Tibial artery (tissue), 4 donors: ENCODE measurements at regions not wholly inside any gene's neighbourhood (a gene's known extent, or its start where the extent isn't known, plus 50 kb on each side); places are given as distances from the start of the nearest gene placed in this dataset.

Source experiments
- DNase-seq, 2 donors: peaks; one replicate each; pipeline ENCODE4 v3.0.0-alpha.2; 2019
- H3K27ac ChIP-seq, 2 donors: fragments of 200-600 bp; sonication (generic) in 1 of 2; 1 replicate in 1 of 2; 2 replicates in 1 of 2; pipeline ENCODE4 v1.5.1; 2018 to 2019; ENCODE audit warnings: mild to moderate bottlenecking in 1 of 2
- H3K27me3 ChIP-seq, 2 donors: fragments of 200-600 bp; sonication (generic) in 1 of 2; one replicate each; pipeline versions ENCODE4 v1.5.1 to v1.6.0; 2016 to 2019
- H3K36me3 ChIP-seq, 3 donors: fragments of 200-600 bp; sonication (generic) in 2 of 3; one replicate each; pipeline ENCODE4 v1.5.1; 2016 to 2019; ENCODE audit warnings: mild to moderate bottlenecking in 2 of 3
- H3K4me1 ChIP-seq, 4 donors: fragments of 200-600 bp; sonication (generic) in 2 of 4; 1 replicate in 3 of 4; 2 replicates in 1 of 4; pipeline ENCODE4 v1.5.1; 2016 to 2019
- H3K4me3 ChIP-seq, 2 donors: fragments of 200-600 bp; sonication (generic) in 1 of 2; 1 replicate in 1 of 2; 2 replicates in 1 of 2; pipeline ENCODE4 v1.5.1; 2018 to 2019; ENCODE audit warnings: mild to moderate bottlenecking in 2 of 2
- H3K9me3 ChIP-seq, 3 donors: fragments of 200-600 bp; sonication (generic) in 1 of 3; one replicate each; pipeline ENCODE4 v1.5.1; 2016 to 2019
- CTCF ChIP-seq, 2 experiments: fragments of 200-600 bp in 1 of 2; fragments of 450-650 bp in 1 of 2; IDR thresholded peaks; one replicate each; pipeline ENCODE4 v1.5.1; 2017 to 2019; ENCODE audit warnings: antibody characterized with exemption in 2 of 2, mild to moderate bottlenecking in 1 of 2, moderate library complexity in 1 of 2
- intact Hi-C: fragments of 100-400 bp; cut with DNase I; formaldehyde crosslinking; loops from one replicate; pipeline ENCODE4 v1.15.0; 2023; ENCODE audit warnings: low total_unique reads

- intact Hi-C loops: no loop called here
Measured at GRCh38 chr12:13630354-13630753, 351.0 kb downstream of the GRIN2B start.

GRCh38 chr12:13628067-13628466 lies 353.3 kb downstream of the GRIN2B start:
- Histone ChIP-seq H3K36me3 (no peaks in the 10 kb centered on the region), H3K27ac (no peak overlapping the region), H3K9me3 (no peaks in the 10 kb centered on the region), H3K4me3 (no peak overlapping the region), H3K4me1 (no peaks in the 10 kb centered on the region), H3K27me3 (no peaks in the 10 kb centered on the region)
- no peak for DNase-seq
- no peak for TF ChIP-seq CTCF (IDR thresholded peaks at IDR 0.05)
- intact Hi-C loops: no loop called here

More at GRCh38 chr12:13630354-13630753, 351.0 kb downstream of the GRIN2B start:
- Histone ChIP-seq H3K36me3 (no peaks in the 10 kb centered on the region), H3K4me1 (no peaks in the 10 kb centered on the region), H3K9me3 (no peaks in the 10 kb centered on the region), H3K27me3 (no peaks in the 10 kb centered on the region), H3K4me3 (no peak overlapping the region), H3K27ac (no peak overlapping the region)
- no peak for DNase-seq
- no peak for TF ChIP-seq CTCF (IDR thresholded peaks at IDR 0.05)

- Histone ChIP-seq H3K27me3 (no peaks in the 10 kb centered on the region), H3K9me3 (no peaks in the 10 kb centered on the region), H3K36me3 (no peaks in the 10 kb centered on the region), H3K4me1 (no peaks in the 10 kb centered on the region), H3K4me3 (no peak overlapping the region), H3K27ac (no peak overlapping the region)
- no peak for TF ChIP-seq CTCF (IDR thresholded peaks at IDR 0.05)
- no peak for DNase-seq
- intact Hi-C loops: no loop called here
Measured at GRCh38 chr12:13627536-13627935, 353.9 kb downstream of the GRIN2B start.

GRCh38 chr12:13613297-13613696 lies 368.1 kb downstream of the GRIN2B start:
- intact Hi-C loops: no loop called here
- no peak for TF ChIP-seq CTCF (IDR thresholded peaks at IDR 0.05)
- Histone ChIP-seq H3K27me3 (no peaks in the 10 kb centered on the region), H3K4me1 (no peaks in the 10 kb centered on the region), H3K27ac (no peak overlapping the region), H3K9me3 (no peaks in the 10 kb centered on the region), H3K4me3 (no peak overlapping the region), H3K36me3 (no peaks in the 10 kb centered on the region)
- no peak for DNase-seq

GRCh38 chr12:13609894-13610679 lies 371.3 kb downstream of the GRIN2B start:
- Histone ChIP-seq H3K27me3 (no peaks in the 10 kb centered on the region), H3K36me3 (no peaks in the 10 kb centered on the region), H3K4me1 (no peaks in the 10 kb centered on the region), H3K9me3 (no peaks in the 10 kb centered on the region), H3K4me3 (no peak overlapping the region), H3K27ac (no peak overlapping the region)
- no peak for TF ChIP-seq CTCF (IDR thresholded peaks at IDR 0.05)
- intact Hi-C loops: no loop called here
- no peak for DNase-seq
